ENCODE measurements at regions not wholly inside any gene's neighbourhood (a gene's known extent, or its start where the extent isn't known, plus 50 kb on each side); places are given as distances from the start of the nearest gene placed in this dataset.
"Not testable (repeated sequence)": the region's sequence is repeated elsewhere in the genome, so short reads cannot be mapped to it uniquely, and the experiment has no call there.

DNA sequence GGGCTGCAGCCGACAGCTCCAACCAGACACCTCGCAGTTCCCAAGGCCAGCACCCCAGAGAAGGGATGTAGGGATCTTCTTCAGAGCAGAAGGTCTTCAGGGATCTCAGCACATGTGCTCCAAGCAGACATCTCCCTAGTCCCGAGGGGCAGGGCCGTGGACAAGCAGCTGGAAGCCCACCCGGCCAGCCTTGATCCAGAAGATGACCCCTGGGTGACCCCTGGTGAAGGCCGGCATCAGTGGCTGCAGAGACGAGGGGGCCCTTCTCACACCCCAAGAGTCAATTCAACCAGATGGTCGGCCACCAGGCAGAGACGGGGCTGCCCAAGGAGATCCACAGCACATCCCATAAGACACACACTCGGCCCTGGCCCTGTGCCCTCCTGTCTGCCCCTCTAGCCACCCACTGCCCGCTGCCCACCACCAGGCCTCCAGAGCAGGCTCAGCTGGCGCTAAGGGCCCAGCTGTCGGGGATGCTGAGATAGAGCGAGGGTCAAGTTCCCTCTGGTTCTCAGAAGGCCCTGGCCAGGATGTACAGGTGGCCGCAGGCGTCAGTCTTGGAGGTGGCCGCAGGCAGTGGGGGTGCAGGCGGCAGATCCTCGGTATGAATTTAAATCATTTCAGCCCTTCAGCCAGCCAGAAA lies 168.3 kb downstream of the BRD1 start:
- DNase-seq (ENCODE audit: low read depth in 2 of 2): no peak

DNA sequence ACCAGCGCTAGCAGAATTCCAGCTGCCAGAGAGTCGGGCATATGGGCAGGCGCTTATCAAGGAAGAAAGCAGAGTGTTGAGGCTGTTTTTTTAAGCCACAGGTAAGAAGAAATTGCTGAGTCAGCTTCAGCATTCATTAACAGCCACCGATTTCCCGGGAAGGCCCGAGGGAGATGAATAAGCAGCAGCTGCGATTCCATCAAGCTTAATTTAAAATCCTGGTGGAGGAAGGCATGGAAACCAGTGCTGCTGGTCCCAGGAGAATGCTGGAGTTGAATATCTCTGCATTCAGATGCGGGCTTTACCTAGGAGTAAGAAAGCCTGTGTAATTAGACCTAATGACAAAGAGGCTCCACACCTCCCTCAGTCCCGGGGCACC lies 168.8 kb downstream of the BRD1 start:
- DNase-seq (ENCODE audit: low read depth in 2 of 2): no peak

GRCh38 chr22:49657974-49658590 lies 169.6 kb downstream of the BRD1 start:
- DNase-seq (ENCODE audit: low read depth in 2 of 2): no peak

DNA sequence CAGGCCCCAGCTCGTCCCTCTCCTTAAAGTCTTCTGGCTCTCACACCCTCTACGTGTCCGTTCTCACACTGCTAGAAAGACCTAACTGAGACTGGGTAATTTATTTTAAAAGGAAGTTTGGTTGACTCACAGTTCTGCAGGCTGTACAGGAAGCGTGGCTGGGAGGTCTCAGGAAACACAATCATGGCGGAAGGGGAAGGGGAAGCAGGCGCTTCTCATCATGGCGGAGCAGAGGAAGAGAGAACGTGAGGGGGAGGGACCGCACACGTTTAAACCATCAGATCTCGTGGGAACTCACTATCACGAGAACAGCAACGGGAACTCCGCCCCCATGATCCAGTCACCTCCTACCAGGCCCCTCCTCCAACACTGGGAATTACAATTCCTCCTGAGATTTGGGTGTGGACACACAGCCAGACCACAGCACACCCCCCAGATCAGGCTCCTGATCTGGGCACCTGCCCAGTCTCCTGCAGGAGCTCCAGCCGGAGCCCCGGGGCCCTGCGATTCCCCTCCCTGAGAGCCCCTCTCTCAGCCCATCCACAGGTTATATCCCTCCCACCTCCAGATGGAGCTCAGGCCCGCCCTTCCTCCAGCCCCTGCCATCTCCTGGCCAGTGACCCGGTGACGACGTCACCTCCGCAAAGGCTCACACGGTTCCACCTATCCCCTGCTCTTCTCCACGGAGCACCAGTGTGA lies 170.2 kb downstream of the BRD1 start:
- peak; percentile 46 to 48 for DNase-seq (ENCODE audit: low read depth in 2 of 2)

- DNase-seq (ENCODE audit: low read depth in 2 of 2): not testable (repeated sequence)
Observed at GRCh38 chr22:49656883-49657274, 170.8 kb downstream of the BRD1 start.

- DNase-seq (ENCODE audit: low read depth in 2 of 2): no peak
Observed at GRCh38 chr22:49656291-49656851, 171.3 kb downstream of the BRD1 start.

DNA sequence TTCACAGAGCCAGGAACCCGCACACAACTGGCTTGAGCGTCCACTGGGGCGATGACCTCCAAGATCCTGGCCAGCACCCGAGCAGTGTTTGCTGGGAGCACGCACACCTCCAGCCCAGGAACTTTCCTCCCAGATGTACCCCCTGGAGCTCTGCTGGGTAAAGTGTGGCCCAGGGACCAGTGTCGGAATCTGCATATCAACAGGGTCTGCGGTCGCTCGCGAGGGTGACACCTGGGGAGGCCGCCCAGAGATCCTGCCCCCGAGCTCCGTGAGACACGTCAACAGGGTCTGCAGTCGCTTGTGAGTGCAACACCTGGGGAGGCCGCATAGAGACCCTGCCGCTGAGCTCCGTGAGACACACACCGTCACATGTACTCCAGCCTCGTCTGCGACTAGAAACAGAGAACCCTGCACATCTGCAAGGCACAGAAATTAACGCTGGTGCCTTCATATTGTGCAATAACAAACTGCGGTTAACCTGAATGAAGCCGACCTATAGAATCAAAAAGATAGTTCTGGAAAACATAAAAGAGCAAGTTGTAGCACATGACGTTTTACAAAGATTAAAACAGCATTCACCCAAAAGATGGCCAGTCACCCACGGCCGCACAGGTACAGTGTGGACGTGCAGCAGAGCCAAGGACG lies 172.4 kb downstream of the BRD1 start:
- DNase-seq (ENCODE audit: low read depth in 2 of 2): no peak

DNA sequence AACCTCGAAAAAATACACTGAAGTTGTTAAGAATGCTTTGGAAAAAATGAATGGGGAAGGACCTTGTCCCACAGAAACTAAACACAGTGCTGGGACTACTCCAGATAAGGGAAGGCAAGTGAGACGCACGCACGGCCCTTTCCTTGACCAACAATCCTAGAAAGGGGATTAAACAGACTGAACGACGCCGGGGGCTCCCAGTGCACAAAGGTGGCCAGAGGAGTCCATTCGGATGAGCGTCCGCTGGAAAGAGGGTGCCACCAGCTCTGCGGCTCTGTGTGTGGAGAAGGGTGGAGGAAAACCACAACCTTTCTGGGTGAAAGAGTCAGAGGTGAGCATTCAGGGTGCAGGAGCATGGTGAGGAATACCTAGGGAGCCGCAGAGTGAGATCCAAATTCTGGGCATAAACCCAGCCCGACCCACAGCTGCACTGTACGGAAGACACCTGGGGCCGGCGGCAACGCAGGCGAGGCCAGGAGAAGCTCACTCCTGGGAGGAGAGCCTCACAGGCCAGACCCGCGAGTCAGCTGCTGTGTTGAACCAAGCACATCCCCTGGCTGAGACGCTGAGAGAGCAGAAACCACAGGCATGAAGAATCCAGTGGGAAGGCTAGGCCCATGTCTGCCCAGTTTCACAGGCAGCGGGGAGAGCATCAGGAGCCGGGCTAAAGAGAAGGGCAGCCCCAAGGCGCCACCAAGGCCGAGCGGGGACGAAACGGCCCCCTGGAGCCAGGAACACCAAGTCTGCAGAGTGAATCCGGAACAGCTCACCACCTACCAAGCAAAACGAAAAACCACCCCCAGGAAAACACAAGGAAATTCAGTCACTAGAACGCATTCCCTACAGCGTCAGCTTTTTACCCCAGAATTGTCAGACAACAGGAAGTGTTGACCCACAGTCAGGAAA lies 177.1 kb downstream of the BRD1 start:
- no peak for DNase-seq (ENCODE audit: low read depth in 2 of 2)

DNA sequence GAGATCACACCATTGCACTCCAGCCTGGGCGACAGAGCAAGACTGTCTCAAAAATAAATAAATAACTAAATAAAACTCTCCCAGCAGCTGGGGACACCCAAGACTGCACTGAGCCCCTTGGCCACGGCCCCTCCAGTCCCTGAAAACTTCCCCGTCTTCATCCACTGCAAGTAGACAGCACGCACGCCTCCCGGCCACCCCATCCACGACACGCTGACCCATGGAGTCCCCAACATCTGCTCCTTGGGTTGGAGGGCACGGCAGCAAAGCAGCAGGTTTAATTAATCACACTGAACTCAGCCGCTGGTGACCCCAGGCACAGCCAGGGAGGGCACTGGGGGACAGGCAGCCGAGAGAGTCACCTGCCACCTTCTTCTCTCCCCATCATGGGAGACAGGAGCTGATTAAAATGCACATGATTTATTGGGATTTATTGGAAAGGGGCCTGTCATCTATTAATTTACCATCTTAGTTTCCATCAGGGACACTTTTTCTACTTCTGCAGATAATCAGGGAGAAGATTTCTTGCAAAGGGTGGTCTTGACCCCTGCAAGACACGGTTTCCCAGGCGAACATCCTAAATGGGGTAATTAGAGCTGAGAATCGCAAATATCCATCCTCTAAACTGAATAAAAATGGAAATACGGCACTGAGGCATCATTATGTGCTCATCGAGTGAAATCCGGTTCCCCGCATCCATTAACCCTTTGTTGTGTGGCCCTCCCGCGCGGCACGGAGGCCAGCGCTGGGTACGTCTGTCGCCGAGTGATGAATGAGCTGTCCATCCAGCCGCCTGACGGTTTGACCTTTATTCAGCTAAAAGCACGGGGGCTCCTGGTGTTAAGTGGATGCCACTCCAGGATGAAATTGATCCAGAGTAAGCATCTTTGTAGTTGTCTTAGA lies 178.3 kb downstream of the BRD1 start:
- DNase-seq (ENCODE audit: low read depth in 2 of 2): no peak

GRCh38 chr22:49648053-49648452 lies 179.6 kb downstream of the BRD1 start:
- DNase-seq (ENCODE audit: low read depth in 2 of 2): no peak

- no peak for DNase-seq (ENCODE audit: low read depth in 2 of 2)
Observed at GRCh38 chr22:49647627-49648026, 180.0 kb downstream of the BRD1 start.

GRCh38 chr22:49646876-49647275 lies 180.8 kb downstream of the BRD1 start:
- no peak for DNase-seq (ENCODE audit: low read depth in 2 of 2)

DNA sequence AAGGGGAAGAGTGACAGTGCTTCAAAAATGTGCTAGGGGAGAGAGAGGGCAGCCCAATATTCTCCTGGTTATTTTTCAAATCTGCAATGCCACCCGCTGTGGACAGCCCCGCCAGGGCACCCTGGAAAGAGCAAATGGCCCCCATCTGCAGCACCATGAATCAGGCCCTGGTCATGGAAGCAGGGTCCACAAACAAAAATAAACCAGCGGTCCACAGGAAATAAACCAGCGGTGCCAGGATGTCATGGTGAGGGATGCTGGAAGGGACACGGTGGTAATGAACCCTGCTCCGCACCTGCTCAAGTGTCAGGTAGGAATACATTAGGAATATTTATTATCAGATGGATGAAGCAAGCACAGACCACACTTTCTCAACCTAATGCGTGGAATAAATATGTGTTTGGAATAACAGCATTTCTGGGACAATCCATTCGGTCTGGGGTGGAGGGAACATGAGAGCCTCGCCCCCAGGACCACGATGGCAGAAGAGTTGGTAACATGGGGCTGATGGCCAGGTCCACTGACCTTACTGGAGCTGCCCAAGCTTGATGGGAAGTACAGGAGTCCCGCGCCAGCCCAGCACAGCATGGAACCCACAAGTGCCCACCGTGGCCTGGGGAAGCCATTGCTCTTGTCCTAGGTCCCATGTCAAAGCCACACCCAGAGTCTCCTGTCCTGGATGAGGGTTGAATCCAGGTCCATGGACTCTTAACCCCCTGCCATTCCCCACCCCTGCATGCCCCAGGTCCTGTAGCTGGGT lies 181.7 kb downstream of the BRD1 start:
- no peak for DNase-seq (ENCODE audit: low read depth in 2 of 2)

DNA sequence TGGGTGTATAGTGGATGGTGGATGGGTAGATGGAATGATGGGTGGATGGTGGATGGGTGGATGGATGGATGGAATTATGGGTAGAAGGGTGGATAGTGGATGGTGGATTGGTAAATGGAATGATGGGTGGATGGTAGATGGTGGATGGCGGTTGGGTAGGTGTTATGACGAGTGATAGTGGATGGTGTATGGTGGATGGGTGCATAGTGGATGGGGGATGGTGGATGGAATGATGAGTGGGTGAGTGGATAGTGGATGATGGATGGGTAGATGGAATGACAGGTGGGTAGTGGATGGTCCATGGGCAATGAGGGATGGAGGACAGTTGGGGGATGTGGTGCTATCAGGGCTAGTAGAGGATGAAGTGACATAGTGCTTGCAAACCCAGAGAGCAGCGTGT lies 182.4 kb downstream of the BRD1 start:
- no peak for DNase-seq (ENCODE audit: low read depth in 2 of 2)

- DNase-seq (ENCODE audit: low read depth in 2 of 2): no peak
Observed at GRCh38 chr22:49643998-49644397, 183.7 kb downstream of the BRD1 start.

- no peak for DNase-seq (ENCODE audit: low read depth in 2 of 2)
Observed at GRCh38 chr22:49643466-49643865, 184.2 kb downstream of the BRD1 start.

GRCh38 chr22:49642741-49643140 lies 184.9 kb downstream of the BRD1 start:
- no peak for DNase-seq (ENCODE audit: low read depth in 2 of 2)

GRCh38 chr22:49642331-49642730 lies 185.3 kb downstream of the BRD1 start:
- DNase-seq (ENCODE audit: low read depth in 2 of 2): no peak

DNA sequence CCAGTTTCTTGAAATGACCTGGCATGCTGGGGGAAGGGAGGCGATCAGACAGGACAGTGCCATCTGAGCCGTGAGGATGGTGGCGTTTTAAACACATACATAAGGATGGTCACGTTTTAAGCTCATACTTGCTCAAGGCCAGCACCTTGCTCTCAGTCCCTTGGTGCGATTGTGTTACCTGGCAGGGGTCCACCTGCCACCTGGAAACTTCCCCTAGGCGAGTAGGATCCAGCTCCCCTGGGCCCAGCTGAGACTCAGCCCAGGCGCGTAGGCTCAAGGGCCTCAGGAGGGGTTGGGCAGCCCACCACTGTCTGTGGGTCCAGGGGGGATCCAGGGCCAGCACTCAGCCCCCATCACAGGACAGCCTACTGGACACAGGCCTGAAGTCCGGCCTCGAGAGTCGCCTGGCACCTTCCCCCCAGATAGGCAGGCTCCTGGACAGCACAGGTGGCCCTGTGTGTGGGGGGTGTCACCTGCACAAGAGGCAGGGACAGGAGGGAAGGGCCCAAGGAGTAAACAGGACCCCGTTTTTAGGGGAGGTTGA lies 185.8 kb downstream of the BRD1 start:
- no peak for DNase-seq (ENCODE audit: low read depth in 2 of 2)
